AG04449 (cell line): ENCODE measurements at regions not wholly inside any gene's neighbourhood (a gene's known extent, or its start where the extent isn't known, plus 50 kb on each side); places are given as distances from the start of the nearest gene placed in this dataset.

Experiments used
- CTCF ChIA-PET: fragments of 350-600 bp; formaldehyde crosslinking; extraction: SDS; loops from one replicate; lab custom pipeline; 2021; ENCODE audit warnings: antibody characterized with exemption; lab: Yijun Ruan, JAX
- POLR2A ChIA-PET: fragments of 400-600, 350-600 bp; formaldehyde crosslinking; extraction: SDS; loops from one replicate; lab custom pipeline; 2020; ENCODE audit warnings: antibody characterized with exemption, inconsistent platforms; lab: Yijun Ruan, JAX
- DNase-seq: peaks from one replicate; pipeline ENCODE4 v3.0.0-alpha.2; 2010; ENCODE audit warnings: low read depth, low spot score
- H3K4me3 ChIP-seq: 2 replicates; pipeline ENCODE4 v1.5.1; 2011; ENCODE audit warnings: low read depth, mild to moderate bottlenecking, control low read depth, low read length
- TF ChIP-seq, protein P1 (sequence below): IDR thresholded peaks from one replicate; pipeline ENCODE4 v1.5.1; 2011; ENCODE audit warnings: mild to moderate bottlenecking, moderate library complexity, low read length, control low read depth, inconsistent platforms; ENCODE audit not compliant: insufficient read depth; ENCODE audit errors: missing control alignments

DNA sequence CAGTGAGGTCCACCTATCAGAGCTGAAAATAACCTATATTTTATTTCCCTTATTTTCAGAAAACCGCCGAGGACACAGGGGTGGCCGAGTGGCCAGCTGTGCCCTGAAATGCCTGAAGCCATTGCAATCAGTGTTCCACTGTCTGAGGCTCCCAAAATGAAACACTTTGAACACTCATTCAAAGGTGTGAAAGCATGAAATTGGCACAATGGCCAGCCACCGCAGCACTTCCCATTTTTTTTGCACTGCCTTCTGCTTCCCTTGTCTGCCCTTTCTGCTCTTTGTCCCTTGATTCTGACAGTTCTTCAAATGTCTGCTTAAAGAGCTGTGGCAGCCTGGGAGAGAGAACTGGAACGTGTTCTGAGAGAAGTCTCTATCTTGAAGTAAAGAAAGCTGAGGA lies 1127.5 kb upstream of the CELF4 start:
- no peak overlapping the region for H3K4me3 ChIP-seq
- TF ChIP-seq, protein P1, sequence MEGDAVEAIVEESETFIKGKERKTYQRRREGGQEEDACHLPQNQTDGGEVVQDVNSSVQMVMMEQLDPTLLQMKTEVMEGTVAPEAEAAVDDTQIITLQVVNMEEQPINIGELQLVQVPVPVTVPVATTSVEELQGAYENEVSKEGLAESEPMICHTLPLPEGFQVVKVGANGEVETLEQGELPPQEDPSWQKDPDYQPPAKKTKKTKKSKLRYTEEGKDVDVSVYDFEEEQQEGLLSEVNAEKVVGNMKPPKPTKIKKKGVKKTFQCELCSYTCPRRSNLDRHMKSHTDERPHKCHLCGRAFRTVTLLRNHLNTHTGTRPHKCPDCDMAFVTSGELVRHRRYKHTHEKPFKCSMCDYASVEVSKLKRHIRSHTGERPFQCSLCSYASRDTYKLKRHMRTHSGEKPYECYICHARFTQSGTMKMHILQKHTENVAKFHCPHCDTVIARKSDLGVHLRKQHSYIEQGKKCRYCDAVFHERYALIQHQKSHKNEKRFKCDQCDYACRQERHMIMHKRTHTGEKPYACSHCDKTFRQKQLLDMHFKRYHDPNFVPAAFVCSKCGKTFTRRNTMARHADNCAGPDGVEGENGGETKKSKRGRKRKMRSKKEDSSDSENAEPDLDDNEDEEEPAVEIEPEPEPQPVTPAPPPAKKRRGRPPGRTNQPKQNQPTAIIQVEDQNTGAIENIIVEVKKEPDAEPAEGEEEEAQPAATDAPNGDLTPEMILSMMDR, result no peak
- DNase-seq, result no peak
- CTCF ChIA-PET, result no interaction called here
- POLR2A ChIA-PET, result no interaction called here

DNA sequence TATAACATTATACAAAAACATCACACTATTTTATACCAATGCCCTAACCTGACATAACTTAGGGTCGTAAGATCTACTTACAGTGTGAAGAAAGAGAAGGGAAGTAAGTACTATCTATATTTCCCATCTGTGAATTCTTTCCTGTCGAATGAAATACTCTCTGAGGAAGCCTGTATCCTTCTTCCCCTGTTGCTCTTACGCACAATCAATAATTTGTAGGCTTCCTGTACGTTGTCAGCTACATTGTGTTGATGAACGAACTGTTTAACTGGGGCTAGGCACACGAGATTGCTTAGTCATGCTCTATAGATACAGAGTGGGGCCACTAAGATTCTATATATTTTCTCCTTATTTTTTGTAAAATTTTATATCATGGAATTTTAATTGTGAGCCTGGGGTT lies 1125.0 kb upstream of the CELF4 start:
- H3K4me3 ChIP-seq, result no peak overlapping the region
- ChIA-PET CTCF (no interaction called here), POLR2A (no interaction called here)
- DNase-seq, result no peak
- TF ChIP-seq, protein P1, result no peak

DNA sequence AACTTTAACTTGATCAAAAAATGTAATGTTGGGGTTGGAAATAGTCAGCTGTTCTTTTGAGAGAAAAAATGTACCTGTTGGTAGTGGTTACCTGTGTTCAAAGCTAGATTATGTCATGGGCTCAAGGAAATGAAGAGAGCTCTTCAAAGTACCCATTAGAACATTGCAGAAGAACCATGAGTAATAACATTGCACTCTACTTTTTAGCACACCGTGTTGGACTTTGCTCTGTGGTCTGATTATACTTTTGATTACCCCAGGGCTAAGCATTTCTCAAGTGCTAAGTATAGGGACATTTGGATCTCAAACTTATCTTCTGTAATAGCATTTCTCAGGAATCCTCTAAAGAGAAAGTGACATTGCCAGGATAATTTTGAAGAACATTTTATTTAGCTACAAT lies 1122.8 kb upstream of the CELF4 start:
- ChIA-PET POLR2A (no interaction called here), CTCF (no interaction called here)
- TF ChIP-seq, protein P1, result no peak
- H3K4me3 ChIP-seq, result no peak overlapping the region
- DNase-seq, result no peak

DNA sequence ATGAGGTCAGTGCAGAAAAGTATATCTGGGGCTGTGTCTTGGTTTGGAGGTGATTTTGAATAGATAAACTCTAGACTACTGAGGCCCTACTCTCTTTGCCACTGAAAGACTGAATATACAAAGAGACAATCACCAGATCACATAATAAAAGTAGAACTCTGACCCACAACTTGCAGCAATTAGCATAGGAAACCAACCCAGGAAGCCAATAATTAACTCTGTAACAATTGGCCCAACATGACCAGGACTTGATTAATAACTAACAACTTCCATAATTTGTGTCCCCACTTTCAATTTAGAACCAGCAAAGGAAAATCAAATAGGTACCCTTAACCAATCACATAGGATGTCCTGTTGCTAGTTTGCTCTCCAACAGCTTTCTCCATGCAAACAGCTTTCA lies 1104.9 kb upstream of the CELF4 start:
- ChIA-PET POLR2A (no interaction called here), CTCF (no interaction called here)
- no peak for DNase-seq
- TF ChIP-seq, protein P1, result no peak
- H3K4me3 ChIP-seq, result no peak overlapping the region

DNA sequence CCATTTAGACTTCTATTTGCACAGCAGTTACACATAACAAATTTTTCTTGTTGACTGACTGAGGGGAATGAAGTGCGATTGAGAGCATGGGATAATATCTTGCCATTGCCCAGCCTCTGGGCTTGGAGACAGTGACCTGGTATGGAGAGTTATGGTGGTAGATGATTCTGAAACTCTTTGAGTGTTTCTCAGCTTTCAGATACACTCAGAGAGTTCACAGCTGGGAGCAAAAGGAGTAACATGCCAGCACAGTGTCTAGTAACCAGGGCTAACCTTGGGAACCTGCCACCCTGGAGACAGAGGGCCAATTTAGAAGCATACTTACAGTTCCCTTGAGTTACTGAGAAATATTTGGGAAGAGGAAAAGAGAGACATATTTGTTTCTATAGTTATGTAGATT lies 1099.3 kb upstream of the CELF4 start:
- ChIA-PET CTCF (no interaction called here), POLR2A (no interaction called here)
- TF ChIP-seq, protein P1, result no peak
- DNase-seq, result no peak
- no peak overlapping the region for H3K4me3 ChIP-seq

DNA sequence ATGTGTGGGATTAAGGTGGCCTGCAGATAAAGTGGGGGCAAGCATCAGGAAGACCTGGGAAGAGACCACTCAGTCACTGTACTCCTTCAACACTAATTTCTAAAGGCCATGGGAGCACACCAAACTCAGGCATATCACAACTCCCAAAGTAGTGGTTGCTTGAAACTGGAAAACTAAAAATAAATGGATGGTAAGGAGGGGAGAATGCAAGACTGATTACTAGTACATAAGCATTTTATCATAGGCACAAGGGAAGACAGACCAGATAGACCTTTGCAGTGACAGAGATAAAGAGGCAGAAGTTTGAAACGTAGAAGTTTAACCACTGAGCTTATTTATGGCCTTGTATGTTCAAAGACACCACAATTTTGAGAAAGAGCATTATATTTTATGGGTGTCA lies 1098.1 kb upstream of the CELF4 start:
- H3K4me3 ChIP-seq, result no peak overlapping the region
- ChIA-PET CTCF (no interaction called here), POLR2A (no interaction called here)
- no peak for DNase-seq
- TF ChIP-seq, protein P1, result no peak
